SH-SY5Y (cell line): ENCODE measurements at regions not wholly inside any gene's neighbourhood (a gene's known extent, or its start where the extent isn't known, plus 50 kb on each side); places are given as distances from the start of the nearest gene placed in this dataset.

Experiments
- GATA2 ChIP-seq: IDR thresholded peaks from 2 replicates; pipeline ENCODE4 v1.6.1; 2011; ENCODE audit warnings: mild to moderate bottlenecking, low read depth, low read length
- GATA3 ChIP-seq: IDR thresholded peaks from 2 replicates; pipeline ENCODE4 v1.6.1; 2011; ENCODE audit warnings: low read depth, mild to moderate bottlenecking, low read length, moderate library complexity

DNA sequence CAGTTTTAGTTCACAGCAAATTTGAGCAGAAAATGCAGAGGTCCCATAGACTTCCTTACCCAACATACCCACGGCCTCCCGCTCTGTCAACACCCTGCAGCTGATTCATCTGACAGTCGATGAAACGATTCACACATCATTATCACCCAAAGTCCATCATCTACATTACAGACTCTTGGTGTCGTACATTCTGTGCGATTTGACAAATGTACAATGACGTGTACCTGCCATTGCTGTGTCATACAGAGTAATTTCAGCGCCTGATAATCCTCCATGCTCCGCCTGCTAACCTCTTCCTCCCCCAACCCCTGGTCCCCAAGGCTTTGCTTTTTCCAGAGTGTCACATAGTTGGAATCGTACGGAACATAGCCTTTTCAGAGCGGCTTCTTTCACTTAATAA lies 94.7 kb upstream of the SLC25A33 start:
- no peak for TF ChIP-seq GATA2
- no peak for TF ChIP-seq GATA3
